GM12878 (cell line): ENCODE measurements at regions not wholly inside any gene's neighbourhood (a gene's known extent, or its start where the extent isn't known, plus 50 kb on each side); places are given as distances from the start of the nearest gene placed in this dataset.

Source experiments
- ATAC-seq: fragments of 200-7000 bp; cut with Tn5 transposase; 3 replicates; pipeline ENCODE4 v1.9.1; 2020; ENCODE audit warnings: mild to moderate bottlenecking, moderate library complexity
- BruUV-seq: library from RNA; stranded (reverse); fragments of 400-500 nt; replicated peaks from 2 replicates; lab custom pipeline; 2021; lab: Mats Ljungman, UMichigan
- CTCF ChIA-PET: fragments of 300-600 bp; sonication (Branson Sonifier 250); formaldehyde crosslinking; extraction: SDS; loops from one replicate; lab custom pipeline; 2021; ENCODE audit warnings: inconsistent platforms; lab: Yijun Ruan, JAX
- POLR2A ChIA-PET: fragments of 350-600 bp; formaldehyde crosslinking; extraction: SDS; loops from one replicate; lab custom pipeline; 2021; ENCODE audit warnings: inconsistent platforms; lab: Charles Lee
- RAD21 ChIA-PET: fragments of 300-600 bp; sonication (Branson Sonifier 250); formaldehyde crosslinking; loops from one replicate; lab custom pipeline; 2023; ENCODE audit warnings: antibody characterized with exemption; ENCODE audit not compliant: unreplicated experiment; lab: Charles Lee
- SMC1A ChIA-PET: fragments of 300-600 bp; sonication (Branson Sonifier 250); formaldehyde crosslinking; loops from one replicate; lab custom pipeline; 2023; ENCODE audit not compliant: unreplicated experiment, uncharacterized antibody; lab: Charles Lee
- DNase-seq: peaks from one replicate; pipeline ENCODE4 v3.0.0-alpha.2; 2011; ENCODE audit warnings: low read depth, low spot score
- FAIRE-seq: peaks from 3 replicates; lab custom pipeline; 2011; peaks lifted over from hg19 to GRCh38; lab: Jason Lieb, UNC
- H2AFZ ChIP-seq: 2 replicates; pipeline ENCODE4 v1.6.0; 2011; ENCODE audit warnings: low read depth, low read length, control low read depth; ENCODE audit not compliant: control insufficient read depth
- H3K27ac ChIP-seq: 2 replicates; pipeline ENCODE4 v1.5.1; 2011; ENCODE audit warnings: control low read depth; ENCODE audit not compliant: control insufficient read depth, insufficient read depth
- H3K27me3 ChIP-seq, 2 experiments: replicated peaks in 1 of 2; 2 replicates each; pipeline versions ENCODE4 v1.6.0 to v1.6.1; 2011; ENCODE audit warnings: low read length in 1 of 2; ENCODE audit not compliant: control insufficient read depth in 2 of 2, insufficient read depth in 2 of 2
- H3K36me3 ChIP-seq, 2 experiments: 2 replicates each; pipeline ENCODE4 v1.5.1; 2011; ENCODE audit warnings: low read length in 1 of 2; ENCODE audit not compliant: control insufficient read depth in 2 of 2, insufficient read depth in 2 of 2
- H3K4me1 ChIP-seq: 2 replicates; pipeline ENCODE4 v1.6.1; 2011; ENCODE audit warnings: mild to moderate bottlenecking, low read length, moderate library complexity, mixed read lengths; ENCODE audit not compliant: control insufficient read depth, insufficient read depth
- H3K4me2 ChIP-seq: 2 replicates; pipeline ENCODE4 v1.6.0; 2011; ENCODE audit warnings: control low read depth; ENCODE audit not compliant: control insufficient read depth, insufficient read depth
- H3K4me3 ChIP-seq: fragments of 200-600 bp; sonication (generic); 2 replicates; pipeline ENCODE4 v1.5.1; 2016
- H3K79me2 ChIP-seq: 2 replicates; pipeline ENCODE4 v1.6.0; 2011; ENCODE audit warnings: low read length; ENCODE audit not compliant: control insufficient read depth, insufficient read depth
- H3K9ac ChIP-seq: 2 replicates; pipeline ENCODE4 v1.8.0; 2011; ENCODE audit warnings: low read length, control low read depth, mixed read lengths; ENCODE audit not compliant: control insufficient read depth, insufficient read depth
- H3K9me3 ChIP-seq: replicated peaks from 3 replicates; pipeline ENCODE4 v1.5.1; 2011; ENCODE audit warnings: mild to moderate bottlenecking, low read length; ENCODE audit not compliant: control insufficient read depth, insufficient read depth
- H4K20me1 ChIP-seq: 2 replicates; pipeline ENCODE4 v1.6.0; 2011; ENCODE audit not compliant: control insufficient read depth, insufficient read depth
- CHD4 ChIP-seq: fragments of 200-600 bp; sonication (generic); IDR thresholded peaks from 2 replicates; pipeline ENCODE4 v1.6.1; 2016; ENCODE audit warnings: mild to moderate bottlenecking
- CTCF ChIP-seq, 3 experiments: IDR thresholded peaks in 2 of 3; conservative IDR thresholded peaks in 1 of 3; 2 replicates each; pipeline ENCODE4 v1.5.1; 2011; ENCODE audit warnings: low read depth in 3 of 3, low read length in 3 of 3, mild to moderate bottlenecking in 3 of 3, control low read depth in 2 of 3, moderate library complexity in 2 of 3, inconsistent platforms in 1 of 3, mixed read lengths in 1 of 3; ENCODE audit not compliant: control insufficient read depth in 2 of 3, insufficient read depth in 1 of 3; ENCODE audit errors: extremely low read depth in 1 of 3
- GATAD2B ChIP-seq: fragments of 450-650 bp; conservative IDR thresholded peaks from 2 replicates; pipeline ENCODE4 v1.6.1; 2017; ENCODE audit warnings: low read depth, mild to moderate bottlenecking, moderate library complexity
- MTA2 ChIP-seq: fragments of 450-650 bp; IDR thresholded peaks from 2 replicates; pipeline ENCODE4 v1.6.1; 2016; ENCODE audit warnings: low read depth, mild to moderate bottlenecking, moderate library complexity
- NKRF ChIP-seq: fragments of 450-650 bp; conservative IDR thresholded peaks from 2 replicates; pipeline ENCODE4 v1.6.1; 2017; ENCODE audit warnings: mild to moderate bottlenecking, moderate library complexity
- NR2C1 ChIP-seq: fragments of 450-650 bp; IDR thresholded peaks from 2 replicates; pipeline ENCODE4 v1.6.1; 2017; ENCODE audit warnings: antibody characterized with exemption, mild to moderate bottlenecking, moderate library complexity
- PBX3 ChIP-seq: IDR thresholded peaks from 2 replicates; pipeline ENCODE4 v1.6.1; 2011; ENCODE audit warnings: mild to moderate bottlenecking, low read depth, low read length, moderate library complexity; ENCODE audit not compliant: insufficient replicate concordance
- POLR2AphosphoS2 ChIP-seq: IDR thresholded peaks from 2 replicates; pipeline ENCODE4 v1.6.1; 2011; ENCODE audit warnings: low read depth, mild to moderate bottlenecking, low read length, improper control_type of control experiment, moderate library complexity
- SKIL ChIP-seq: fragments of 450-650 bp; IDR thresholded peaks from 2 replicates; pipeline ENCODE4 v1.6.1; 2017; ENCODE audit warnings: mild to moderate bottlenecking, low read depth, inconsistent platforms; ENCODE audit not compliant: poor library complexity, severe bottlenecking
- SUPT20H ChIP-seq: IDR thresholded peaks from 2 replicates; pipeline ENCODE4 v1.6.1; 2011; ENCODE audit warnings: low read depth, mild to moderate bottlenecking, low read length, moderate library complexity, borderline replicate concordance; ENCODE audit not compliant: control insufficient read depth
- ZBTB4 ChIP-seq: fragments of 450-650 bp; formaldehyde crosslinking; IDR thresholded peaks from 2 replicates; pipeline ENCODE4 v1.4.0; 2022; ENCODE audit warnings: mild to moderate bottlenecking, moderate library complexity
- ZNF274 ChIP-seq: IDR thresholded peaks from one replicate; pipeline ENCODE4 v1.8.0; 2011; ENCODE audit not compliant: insufficient read length, insufficient read depth
- WGBS: methylation state at CpG from one replicate; pipeline ENCODE4 v1.1.6; 2016; ENCODE audit warnings: low lambda C conversion rate; ENCODE audit not compliant: insufficient replicate concordance, insufficient coverage; ENCODE audit errors: missing lambda C conversion rate; 5-methylcytosine and 5-hydroxymethylcytosine counted together
- in situ Hi-C: fragments of 300-500 bp; cut with MboI; formaldehyde crosslinking; loops from 9 replicates; pipeline ENCODE4 v1.14.3; 2018; ENCODE audit warnings: mixed read lengths
- intact Hi-C: fragments of 100-400 bp; cut with micrococcal nuclease; formaldehyde crosslinking; loops from one replicate; pipeline ENCODE4 v1.14.2; 2022; ENCODE audit not compliant: unreplicated experiment

- SMC1A ChIA-PET: no interaction called here
- H3K36me3 ChIP-seq: no peaks in the 10 kb centered on the region
- H3K79me2 ChIP-seq: no peaks in the 10 kb centered on the region
- in situ Hi-C loops (no loop called here), intact Hi-C loops (no loop called here)
- FAIRE-seq (no peak), DNase-seq (no peak), ATAC-seq (no peak)
- no peaks in the 10 kb centered on the region for H4K20me1 ChIP-seq
- H3K27me3 ChIP-seq: no peaks in the 10 kb centered on the region
- no peak overlapping the region for H3K4me2 ChIP-seq
- CTCF ChIA-PET: no interaction called here
- no peak overlapping the region for H3K9ac ChIP-seq
- H3K27ac ChIP-seq: no peak overlapping the region
- H3K4me3 ChIP-seq: no peak overlapping the region
- H3K9me3 ChIP-seq: peaks cover 2% of the 10 kb centered on the region; the same call in 2 of the 3 replicates
- 15% methylated on average over 16 of the region's 16 CpGs for WGBS
- H2AFZ ChIP-seq: no peak overlapping the region
- no peaks in the 10 kb centered on the region for H3K4me1 ChIP-seq
- BruUV-seq: no TSS peak
- RAD21 ChIA-PET: no interaction called here
- POLR2A ChIA-PET: no interaction called here
- TF ChIP-seq MTA2 (no peak), PBX3 (no peak), CTCF (IDR thresholded peaks at IDR 0.05 in 2 of 3, conservative IDR thresholded peaks at IDR 0.05 in 1 of 3; ENCODE audit: control insufficient read depth in 2 of 3, extremely low read depth in 1 of 3, insufficient read depth in 1 of 3, low read depth in 3 of 3, low read length in 3 of 3) (no peak), SUPT20H (no peak), CHD4 (no peak), SKIL (no peak), NR2C1 (no peak), ZNF274 (no peak), POLR2AphosphoS2 (no peak), GATAD2B (no peak), ZBTB4 (no peak), NKRF (no peak)
Observed at GRCh38 chr2:763766-764525, 86.7 kb upstream of the TMEM18 start.
